Keratinocyte (primary cell): ENCODE measurements at regions not wholly inside any gene's neighbourhood (a gene's known extent, or its start where the extent isn't known, plus 50 kb on each side); places are given as distances from the start of the nearest gene placed in this dataset.

Experiments
- DNase-seq: peaks from one replicate; pipeline ENCODE4 v3.0.0-alpha.2; 2011; ENCODE audit warnings: low read depth, missing footprints, low spot score
- FAIRE-seq: peaks from 2 replicates; lab custom pipeline; 2011; peaks lifted over from hg19 to GRCh38; lab: Jason Lieb, UNC
- H2AFZ ChIP-seq: 2 replicates; pipeline ENCODE4 v1.6.0; 2012; ENCODE audit warnings: low read length, control low read depth, inconsistent platforms; ENCODE audit not compliant: control insufficient read depth
- H3K27ac ChIP-seq: 2 replicates; pipeline ENCODE4 v1.5.1; 2011; ENCODE audit warnings: low read length; ENCODE audit not compliant: control insufficient read depth, insufficient read depth
- H3K27me3 ChIP-seq: 3 replicates; pipeline ENCODE4 v1.6.0; 2011; ENCODE audit warnings: low read length; ENCODE audit not compliant: control insufficient read depth, insufficient read depth; ENCODE audit errors: extremely low read depth
- H3K36me3 ChIP-seq, 2 experiments: 2 replicates in 1 of 2; 3 replicates in 1 of 2; pipeline ENCODE4 v1.5.1; 2011; ENCODE audit warnings: low read length in 2 of 2, mild to moderate bottlenecking in 1 of 2; ENCODE audit not compliant: control insufficient read depth in 2 of 2, insufficient read depth in 2 of 2; ENCODE audit errors: extremely low read depth in 1 of 2
- H3K4me1 ChIP-seq: 3 replicates; pipeline ENCODE4 v1.5.1; 2011; ENCODE audit warnings: low read length; ENCODE audit not compliant: control insufficient read depth, insufficient read depth; ENCODE audit errors: extremely low read depth
- H3K4me2 ChIP-seq: 3 replicates; pipeline ENCODE4 v1.6.0; 2011; ENCODE audit warnings: low read depth, low read length; ENCODE audit not compliant: control insufficient read depth, insufficient read depth; ENCODE audit errors: extremely low read depth
- H3K4me3 ChIP-seq, 3 experiments: fragments of 200-600 bp in 1 of 3; sonication (generic) in 1 of 3; 2 replicates in 2 of 3; 3 replicates in 1 of 3; pipeline ENCODE4 v1.5.1; 2011 to 2016; ENCODE audit warnings: low read length in 3 of 3, mild to moderate bottlenecking in 3 of 3, control low read depth in 2 of 3, inconsistent platforms in 1 of 3, low read depth in 1 of 3, mixed read lengths in 1 of 3, mixed run types in 1 of 3, moderate library complexity in 1 of 3; ENCODE audit not compliant: control insufficient read depth in 2 of 3, insufficient read depth in 2 of 3; ENCODE audit errors: extremely low read depth in 1 of 3
- H3K79me2 ChIP-seq: 2 replicates; pipeline ENCODE4 v1.6.0; 2012; ENCODE audit warnings: low read length; ENCODE audit not compliant: control insufficient read depth, insufficient read depth
- H3K9ac ChIP-seq: 3 replicates; pipeline ENCODE4 v1.6.0; 2011; ENCODE audit warnings: low read length; ENCODE audit not compliant: control insufficient read depth, insufficient read depth; ENCODE audit errors: extremely low read depth
- H3K9me1 ChIP-seq: 3 replicates; pipeline ENCODE4 v1.6.0; 2011; ENCODE audit warnings: low read length; ENCODE audit not compliant: control insufficient read depth, insufficient read depth; ENCODE audit errors: extremely low read depth
- H3K9me3 ChIP-seq: 2 replicates; pipeline ENCODE4 v1.5.1; 2012; ENCODE audit warnings: low read depth, low read length; ENCODE audit not compliant: control insufficient read depth
- H4K20me1 ChIP-seq: 3 replicates; pipeline ENCODE4 v1.6.0; 2011; ENCODE audit warnings: low read length; ENCODE audit not compliant: control insufficient read depth, insufficient read depth; ENCODE audit errors: extremely low read depth
- EZH2 ChIP-seq: IDR thresholded peaks from one replicate; pipeline ENCODE4 v1.6.1; 2012; ENCODE audit warnings: inconsistent platforms, mild to moderate bottlenecking, low read length, moderate library complexity
- dilution Hi-C: fragments of 300-500 bp; cut with MboI; formaldehyde crosslinking; loops from one replicate; pipeline ENCODE4 v1.7.0; 2020; ENCODE audit warnings: low sequenced_read_pairs; ENCODE audit not compliant: extremely low pct_ligation_motif_present
- TF ChIP-seq, protein P1 (sequence below), 3 experiments: IDR thresholded peaks in 1 of 3; conservative IDR thresholded peaks in 1 of 3; optimal IDR thresholded peaks in 1 of 3; 2 replicates in 2 of 3; 3 replicates in 1 of 3; pipeline versions ENCODE3 to v1.5.1; 2011; ENCODE audit warnings: low read length in 3 of 3, mild to moderate bottlenecking in 3 of 3, moderate library complexity in 2 of 3, control low read depth in 1 of 3, inconsistent platforms in 1 of 3; ENCODE audit not compliant: insufficient read depth in 2 of 3; ENCODE audit errors: extremely low read depth in 1 of 3

DNA sequence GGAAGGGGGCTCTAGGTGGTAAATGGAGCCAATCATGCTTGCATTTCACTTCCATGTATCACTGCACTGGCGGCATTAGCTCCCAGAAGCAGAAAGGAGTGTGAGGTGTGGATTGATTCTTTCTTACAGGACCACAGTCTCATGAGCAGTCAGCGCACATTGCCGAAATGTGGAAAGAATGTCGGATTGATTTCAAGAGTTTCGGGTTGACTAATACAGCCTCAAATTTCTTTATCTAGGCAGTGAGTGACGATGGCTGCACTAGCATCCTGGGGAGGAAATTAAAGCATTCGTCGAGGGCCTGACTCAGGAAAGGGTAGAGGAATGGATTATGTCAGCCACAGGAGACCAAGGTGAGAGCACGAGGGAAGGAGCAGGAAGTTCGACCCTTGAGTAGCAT lies 222.8 kb upstream of the CDYL start:
- H3K27ac ChIP-seq = no peak overlapping the region
- FAIRE-seq = no peak

DNA sequence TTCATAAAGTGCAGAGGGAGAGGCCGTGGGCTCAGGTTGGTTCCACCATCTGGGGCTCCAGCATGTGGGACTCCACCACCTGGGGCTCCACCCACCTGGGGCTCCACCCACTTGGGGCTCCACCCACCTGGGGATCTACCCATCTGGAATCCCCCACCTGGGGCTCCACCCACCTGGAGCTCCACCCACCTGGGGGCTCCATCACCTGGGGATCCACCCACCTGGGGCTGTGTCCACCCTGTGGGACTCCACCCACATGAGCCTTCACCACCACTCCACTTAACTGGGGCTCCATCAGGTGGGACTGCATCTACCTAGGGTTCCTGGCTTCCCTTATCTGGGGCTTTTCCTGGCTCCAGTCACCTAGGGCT lies 226.0 kb upstream of the CDYL start:
- no peak overlapping the region for H3K9ac ChIP-seq
- no peak overlapping the region for H3K4me3 ChIP-seq
- H3K4me1 ChIP-seq = no peaks in the 10 kb centered on the region
- no peaks in the 10 kb centered on the region for H4K20me1 ChIP-seq
- TF ChIP-seq, protein P1, sequence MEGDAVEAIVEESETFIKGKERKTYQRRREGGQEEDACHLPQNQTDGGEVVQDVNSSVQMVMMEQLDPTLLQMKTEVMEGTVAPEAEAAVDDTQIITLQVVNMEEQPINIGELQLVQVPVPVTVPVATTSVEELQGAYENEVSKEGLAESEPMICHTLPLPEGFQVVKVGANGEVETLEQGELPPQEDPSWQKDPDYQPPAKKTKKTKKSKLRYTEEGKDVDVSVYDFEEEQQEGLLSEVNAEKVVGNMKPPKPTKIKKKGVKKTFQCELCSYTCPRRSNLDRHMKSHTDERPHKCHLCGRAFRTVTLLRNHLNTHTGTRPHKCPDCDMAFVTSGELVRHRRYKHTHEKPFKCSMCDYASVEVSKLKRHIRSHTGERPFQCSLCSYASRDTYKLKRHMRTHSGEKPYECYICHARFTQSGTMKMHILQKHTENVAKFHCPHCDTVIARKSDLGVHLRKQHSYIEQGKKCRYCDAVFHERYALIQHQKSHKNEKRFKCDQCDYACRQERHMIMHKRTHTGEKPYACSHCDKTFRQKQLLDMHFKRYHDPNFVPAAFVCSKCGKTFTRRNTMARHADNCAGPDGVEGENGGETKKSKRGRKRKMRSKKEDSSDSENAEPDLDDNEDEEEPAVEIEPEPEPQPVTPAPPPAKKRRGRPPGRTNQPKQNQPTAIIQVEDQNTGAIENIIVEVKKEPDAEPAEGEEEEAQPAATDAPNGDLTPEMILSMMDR (optimal IDR thresholded peaks at IDR 0.05 in 1 of 3, IDR thresholded peaks at IDR 0.05 in 1 of 3, conservative IDR thresholded peaks at IDR 0.05 in 1 of 3; ENCODE audit: extremely low read depth in 1 of 3, insufficient read depth in 2 of 3, low read length in 3 of 3) = no peak
- TF ChIP-seq EZH2 = no peak
- no peaks in the 10 kb centered on the region for H3K79me2 ChIP-seq
- DNase-seq (no peak), FAIRE-seq (no peak)
- no peaks in the 10 kb centered on the region for H3K9me1 ChIP-seq
- H2AFZ ChIP-seq = no peak overlapping the region
- H3K36me3 ChIP-seq = no peaks in the 10 kb centered on the region
- H3K27ac ChIP-seq = no peak overlapping the region
- H3K9me3 ChIP-seq = no peaks in the 10 kb centered on the region
- dilution Hi-C loops = no loop called here
- no peak overlapping the region for H3K4me2 ChIP-seq
- H3K27me3 ChIP-seq = no peaks in the 10 kb centered on the region

More for the DNA sequence above, 222.8 kb upstream of the CDYL start:
- no peaks in the 10 kb centered on the region for H3K36me3 ChIP-seq
- no peak for DNase-seq
- H3K27me3 ChIP-seq = no peaks in the 10 kb centered on the region
- dilution Hi-C loops = no loop called here
- no peaks in the 10 kb centered on the region for H3K4me1 ChIP-seq
- no peaks in the 10 kb centered on the region for H3K79me2 ChIP-seq
- TF ChIP-seq EZH2 = no peak
- TF ChIP-seq, protein P1 (optimal IDR thresholded peaks at IDR 0.05 in 1 of 3, IDR thresholded peaks at IDR 0.05 in 1 of 3, conservative IDR thresholded peaks at IDR 0.05 in 1 of 3; ENCODE audit: extremely low read depth in 1 of 3, insufficient read depth in 2 of 3, low read length in 3 of 3) = no peak
- H3K4me3 ChIP-seq = no peak overlapping the region
- H3K9me1 ChIP-seq = no peaks in the 10 kb centered on the region
- no peak overlapping the region for H3K9ac ChIP-seq
- no peaks in the 10 kb centered on the region for H4K20me1 ChIP-seq
- H3K9me3 ChIP-seq = no peaks in the 10 kb centered on the region
- H2AFZ ChIP-seq = no peak overlapping the region
- H3K4me2 ChIP-seq = no peak overlapping the region
